Left lung (tissue), 4 donors: ENCODE measurements at regions not wholly inside any gene's neighbourhood (a gene's known extent, or its start where the extent isn't known, plus 50 kb on each side); places are given as distances from the start of the nearest gene placed in this dataset.

Source experiments
- ATAC-seq: fragments of 200-7000 bp; cut with Tn5 transposase; one replicate; pipeline ENCODE4 v1.9.1; 2020; ENCODE audit warnings: moderate library complexity
- DNase-seq, 4 donors: peaks; one replicate each; pipeline ENCODE4 v3.0.0-alpha.2; 2013 to 2020
- H3K27ac ChIP-seq, 2 donors: fragments of 200-600 bp; sonication (generic) in 1 of 2; one replicate each; pipeline versions ENCODE4 v1.5.0 to v1.8.0; 2020 to 2021
- H3K27me3 ChIP-seq, 2 donors: fragments of 200-600 bp; sonication (generic) in 1 of 2; one replicate each; pipeline versions ENCODE4 v1.5.0 to v1.8.0; 2020 to 2021
- H3K36me3 ChIP-seq, 2 donors: fragments of 200-600 bp; sonication (generic) in 1 of 2; one replicate each; pipeline versions ENCODE4 v1.5.0 to v1.8.0; 2020 to 2021
- H3K4me1 ChIP-seq, 2 donors: fragments of 200-600 bp; one replicate each; pipeline ENCODE4 v1.8.0; 2021
- H3K4me3 ChIP-seq, 2 donors: fragments of 200-600 bp; sonication (generic) in 1 of 2; one replicate each; pipeline versions ENCODE4 v1.5.0 to v1.8.0; 2020 to 2021; ENCODE audit warnings: mild to moderate bottlenecking in 1 of 2
- H3K9me3 ChIP-seq, 2 donors: fragments of 200-600 bp; sonication (generic) in 1 of 2; one replicate each; pipeline versions ENCODE4 v1.5.0 to v1.8.0; 2020 to 2021
- intact Hi-C, 2 donors: fragments of 100-400 bp; cut with DNase I; formaldehyde crosslinking; loops; one replicate each; pipeline versions ENCODE4 v1.11.2 to v1.14.2; 2022
- TF ChIP-seq, protein P1 (sequence below), 2 donors: fragments of 200-600 bp; sonication (generic) in 1 of 2; IDR thresholded peaks; one replicate each; pipeline versions ENCODE4 v1.5.0 to v1.8.0; 2021; ENCODE audit warnings: antibody characterized with exemption in 2 of 2
- donor health status: DM: no; HTN: yes; CAD: no.
- donor health status: DM: no; HTN: no; CAD: no.

DNA sequence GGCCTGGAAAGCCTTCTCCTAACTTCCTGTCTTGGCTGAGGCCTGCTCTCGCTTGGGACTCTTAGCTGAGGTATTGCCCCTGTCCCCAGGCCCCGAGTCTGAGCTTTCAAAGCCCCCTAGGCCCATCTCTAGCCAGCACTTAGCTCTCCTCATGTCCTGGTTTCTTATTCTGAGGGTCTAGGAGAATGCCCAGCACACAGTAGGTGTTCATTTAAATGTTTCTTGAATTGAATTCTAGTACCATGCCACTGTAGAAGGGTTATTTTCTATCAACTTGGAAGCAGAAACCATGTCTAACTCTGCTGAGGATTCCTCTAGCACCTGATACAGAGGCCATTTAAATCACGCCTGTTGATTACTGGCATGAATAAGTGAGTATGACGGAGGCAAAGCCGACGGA lies 98.5 kb downstream of the VEGFA start:
- no peak overlapping the region for H3K27ac ChIP-seq
- DNase-seq (no peak), ATAC-seq (no peak)
- TF ChIP-seq, protein P1, sequence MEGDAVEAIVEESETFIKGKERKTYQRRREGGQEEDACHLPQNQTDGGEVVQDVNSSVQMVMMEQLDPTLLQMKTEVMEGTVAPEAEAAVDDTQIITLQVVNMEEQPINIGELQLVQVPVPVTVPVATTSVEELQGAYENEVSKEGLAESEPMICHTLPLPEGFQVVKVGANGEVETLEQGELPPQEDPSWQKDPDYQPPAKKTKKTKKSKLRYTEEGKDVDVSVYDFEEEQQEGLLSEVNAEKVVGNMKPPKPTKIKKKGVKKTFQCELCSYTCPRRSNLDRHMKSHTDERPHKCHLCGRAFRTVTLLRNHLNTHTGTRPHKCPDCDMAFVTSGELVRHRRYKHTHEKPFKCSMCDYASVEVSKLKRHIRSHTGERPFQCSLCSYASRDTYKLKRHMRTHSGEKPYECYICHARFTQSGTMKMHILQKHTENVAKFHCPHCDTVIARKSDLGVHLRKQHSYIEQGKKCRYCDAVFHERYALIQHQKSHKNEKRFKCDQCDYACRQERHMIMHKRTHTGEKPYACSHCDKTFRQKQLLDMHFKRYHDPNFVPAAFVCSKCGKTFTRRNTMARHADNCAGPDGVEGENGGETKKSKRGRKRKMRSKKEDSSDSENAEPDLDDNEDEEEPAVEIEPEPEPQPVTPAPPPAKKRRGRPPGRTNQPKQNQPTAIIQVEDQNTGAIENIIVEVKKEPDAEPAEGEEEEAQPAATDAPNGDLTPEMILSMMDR (IDR thresholded peaks at IDR 0.05), result no peak
- H3K4me3 ChIP-seq, result no peak overlapping the region
- no peaks in the 10 kb centered on the region for H3K36me3 ChIP-seq
- intact Hi-C loops, result no loop called here
- peaks cover 0 to 12% of the 10 kb centered on the region in 2 donors for H3K27me3 ChIP-seq
- no peaks in the 10 kb centered on the region for H3K9me3 ChIP-seq
- peaks cover 5 to 6% of the 10 kb centered on the region in 2 donors for H3K4me1 ChIP-seq

DNA sequence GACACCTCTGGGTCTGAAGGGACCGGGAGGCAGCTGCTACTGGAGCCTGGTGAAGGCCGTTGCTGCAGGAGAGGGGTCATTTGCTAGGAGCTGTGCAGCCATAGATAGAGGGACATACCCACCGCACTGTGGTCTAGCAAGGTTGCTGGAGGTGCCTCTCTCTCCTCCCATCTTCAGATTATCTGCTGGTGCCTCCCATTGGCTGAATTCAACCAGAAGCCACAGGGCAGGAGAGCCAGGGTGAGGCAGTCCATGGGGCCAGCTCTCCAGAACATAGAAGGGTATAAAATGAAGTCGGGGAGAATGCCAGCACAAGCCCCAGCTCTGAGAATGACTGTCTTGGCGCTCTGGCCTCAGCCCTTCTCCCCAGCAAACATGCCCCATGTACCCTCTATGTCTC lies 98.0 kb downstream of the VEGFA start:
- H3K9me3 ChIP-seq, result no peaks in the 10 kb centered on the region
- TF ChIP-seq, protein P1 (IDR thresholded peaks at IDR 0.05), result no peak
- H3K4me1 ChIP-seq, result peaks cover 5 to 6% of the 10 kb centered on the region in 2 donors
- no peak overlapping the region for H3K4me3 ChIP-seq
- H3K27me3 ChIP-seq, result peaks cover 0 to 17% of the 10 kb centered on the region in 2 donors
- no peak overlapping the region for H3K27ac ChIP-seq
- no peaks in the 10 kb centered on the region for H3K36me3 ChIP-seq
- intact Hi-C loops, result no loop called here
- ATAC-seq (no peak), DNase-seq (no peak)

GRCh38 chr6:43867246-43867645 lies 97.2 kb downstream of the VEGFA start:
- Histone ChIP-seq H3K27me3 (peaks cover 0 to 17% of the 10 kb centered on the region in 2 donors), H3K36me3 (no peaks in the 10 kb centered on the region), H3K27ac (no peak overlapping the region), H3K9me3 (no peaks in the 10 kb centered on the region), H3K4me1 (peaks cover 5 to 6% of the 10 kb centered on the region in 2 donors), H3K4me3 (no peak overlapping the region)
- DNase-seq (no peak), ATAC-seq (no peak)
- intact Hi-C loops, result no loop called here
- TF ChIP-seq, protein P1 (IDR thresholded peaks at IDR 0.05), result no peak

GRCh38 chr6:43865932-43866645 lies 96.1 kb downstream of the VEGFA start:
- TF ChIP-seq, protein P1 (IDR thresholded peaks at IDR 0.05), result no peak
- Histone ChIP-seq H3K27me3 (peaks cover 0 to 17% of the 10 kb centered on the region in 2 donors), H3K4me1 (peaks cover 0 to under 1% of the 10 kb centered on the region in 2 donors), H3K9me3 (no peaks in the 10 kb centered on the region), H3K4me3 (no peak overlapping the region), H3K36me3 (no peaks in the 10 kb centered on the region), H3K27ac (no peak overlapping the region)
- ATAC-seq (no peak), DNase-seq (no peak)
- intact Hi-C loops, result no loop called here

GRCh38 chr6:43865086-43865485 lies 95.1 kb downstream of the VEGFA start:
- Histone ChIP-seq H3K27me3 (peaks cover 0 to 17% of the 10 kb centered on the region in 2 donors), H3K4me3 (no peak overlapping the region), H3K9me3 (no peaks in the 10 kb centered on the region), H3K4me1 (no peaks in the 10 kb centered on the region), H3K36me3 (no peaks in the 10 kb centered on the region), H3K27ac (no peak overlapping the region)
- TF ChIP-seq, protein P1 (IDR thresholded peaks at IDR 0.05), result no peak
- intact Hi-C loops, result no loop called here
- ATAC-seq (no peak), DNase-seq (no peak)
